ENCODE measurements at regions not wholly inside any gene's neighbourhood (a gene's known extent, or its start where the extent isn't known, plus 50 kb on each side); places are given as distances from the start of the nearest gene placed in this dataset.

GRCh38 chr21:35768187-35768586 lies 292.1 kb downstream of the SETD4 start:
- no peak for TF ChIP-seq CTCF (IDR thresholded peaks at IDR 0.05)
- no peak for TF ChIP-seq POLR2A (IDR thresholded peaks at IDR 0.05)
